ENCODE measurements at regions not wholly inside any gene's neighbourhood (a gene's known extent, or its start where the extent isn't known, plus 50 kb on each side); places are given as distances from the start of the nearest gene placed in this dataset.
"Not testable (repeated sequence)": the region's sequence is repeated elsewhere in the genome, so short reads cannot be mapped to it uniquely, and the experiment has no call there.

GRCh38 chr20:56781108-56781739, 152.1 kb downstream of the TFAP2C start:
- 53% methylated on average over 12 of the region's 12 CpGs for WGBS
- intact Hi-C loops (cut with DNase I): no loop called here
- DNase-seq (ENCODE audit: extremely low spot score): no peak
- peak overlapping the region in 1 of 4 donors; percentile 27 for H3K27ac ChIP-seq (replicated peaks in 1 of 4)
- H3K27me3 ChIP-seq: peaks cover 0 to 4% (median 0%) of the 10 kb centered on the region in 4 donors
- H3K36me3 ChIP-seq: no peaks in the 10 kb centered on the region
- peaks cover 0 to 14% (median 4%) of the 10 kb centered on the region in 4 donors for H3K4me1 ChIP-seq
- H3K9me3 ChIP-seq: no peaks in the 10 kb centered on the region
- no peak overlapping the region for H3K4me3 ChIP-seq
- TF ChIP-seq CTCF (IDR thresholded peaks at IDR 0.05) (no peak), POLR2A (IDR thresholded peaks at IDR 0.05; ENCODE audit: low read depth) (no peak), POLR2AphosphoS5 (IDR thresholded peaks at IDR 0.05) (no peak), EP300 (IDR thresholded peaks at IDR 0.05) (no peak)

DNA sequence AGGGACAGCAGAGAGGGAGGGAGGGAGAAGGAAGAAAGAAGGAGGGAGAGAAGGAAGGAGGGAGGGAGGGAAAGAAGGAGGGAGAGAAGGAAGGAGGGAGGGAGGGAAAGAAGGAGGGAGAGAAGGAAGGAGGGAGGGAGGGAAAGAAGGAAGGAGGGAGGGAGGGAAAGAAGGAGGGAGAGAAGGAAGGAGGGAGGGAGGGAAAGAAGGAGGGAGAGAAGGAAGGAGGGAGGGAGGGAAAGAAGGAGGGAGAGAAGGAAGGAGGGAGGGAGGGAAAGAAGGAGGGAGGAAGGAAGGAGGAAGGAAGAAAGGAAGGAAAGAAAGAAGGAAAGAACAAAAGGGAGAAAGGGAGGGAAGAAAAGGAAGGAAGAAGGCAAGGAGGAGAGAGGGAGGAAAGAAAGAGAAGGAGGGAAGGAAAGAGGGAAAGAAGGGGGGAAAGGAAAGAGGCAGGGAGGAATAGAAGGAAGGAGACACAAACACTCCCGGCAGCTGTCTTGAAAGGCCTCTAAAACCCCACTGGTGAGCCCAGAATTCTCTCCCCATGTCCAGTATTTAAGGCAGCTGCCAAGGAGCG, 153.0 kb downstream of the TFAP2C start:
- H3K4me3 ChIP-seq; intact Hi-C loops (cut with DNase I); H3K9me3 ChIP-seq; DNase-seq (ENCODE audit: extremely low spot score); H3K27me3 ChIP-seq; H3K36me3 ChIP-seq: not testable (repeated sequence)
- Histone ChIP-seq H3K4me1 (peaks cover 0 to 14% (median 5%) of the 10 kb centered on the region in 4 donors), H3K27ac (replicated peaks in 1 of 4) (peak overlapping the region; percentile 36 to 60 (median 54))
- 56% methylated on average over 2 of the region's 2 CpGs for WGBS

GRCh38 chr20:56782814-56783213, 153.7 kb downstream of the TFAP2C start:
- H3K36me3 ChIP-seq; H3K27me3 ChIP-seq; intact Hi-C loops (cut with DNase I); H3K9me3 ChIP-seq; DNase-seq (ENCODE audit: extremely low spot score); H3K4me3 ChIP-seq: not testable (repeated sequence)
- 71% methylated on average over 11 of the region's 11 CpGs for WGBS
- peak; percentile 7 to 16 for TF ChIP-seq POLR2AphosphoS5 (IDR thresholded peaks at IDR 0.05)
- H3K4me1 ChIP-seq: peaks cover 0 to 20% (median 10%) of the 10 kb centered on the region in 4 donors
- peak overlapping the region; percentile 36 to 60 (median 54) for H3K27ac ChIP-seq (replicated peaks in 1 of 4)

GRCh38 chr20:56783826-56784225, 154.7 kb downstream of the TFAP2C start:
- no peaks in the 10 kb centered on the region for H3K9me3 ChIP-seq
- peaks cover 0 to 26% (median 15%) of the 10 kb centered on the region in 4 donors for H3K4me1 ChIP-seq
- no peak overlapping the region for H3K4me3 ChIP-seq
- no peak for DNase-seq (ENCODE audit: extremely low spot score)
- no peaks in the 10 kb centered on the region for H3K36me3 ChIP-seq
- intact Hi-C loops (cut with DNase I): no loop called here
- TF ChIP-seq POLR2AphosphoS5 (IDR thresholded peaks at IDR 0.05) (no peak), EP300 (IDR thresholded peaks at IDR 0.05) (no peak), POLR2A (IDR thresholded peaks at IDR 0.05; ENCODE audit: low read depth) (no peak), CTCF (IDR thresholded peaks at IDR 0.05) (no peak)
- 57% methylated on average over 4 of the region's 4 CpGs for WGBS
- H3K27ac ChIP-seq (replicated peaks in 1 of 4): no peak overlapping the region
- peaks cover 0 to 4% (median 0%) of the 10 kb centered on the region in 4 donors for H3K27me3 ChIP-seq

DNA sequence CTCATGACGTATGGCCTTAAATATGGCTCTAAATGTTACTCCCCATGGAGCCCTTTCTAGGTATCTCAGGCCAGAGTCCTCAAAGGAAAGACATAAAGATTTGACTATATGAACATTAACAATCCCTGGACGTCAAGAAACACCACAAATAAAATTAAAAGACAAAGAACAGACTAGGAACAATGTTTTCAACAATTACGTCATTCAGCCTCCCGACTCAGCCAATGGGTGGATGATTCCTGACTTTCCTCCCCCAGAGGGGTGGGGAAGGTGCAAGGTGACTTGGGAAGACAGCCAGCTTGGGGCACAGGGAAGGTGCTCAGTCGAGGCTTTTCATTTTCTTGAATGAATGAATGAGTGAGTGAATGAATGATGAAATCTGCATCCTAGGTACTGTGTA, 157.4 kb downstream of the TFAP2C start:
- WGBS: 67% methylated on average over 5 of the region's 5 CpGs

More for the DNA sequence above, 157.4 kb downstream of the TFAP2C start:
- H3K4me3 ChIP-seq: no peak overlapping the region
- DNase-seq (ENCODE audit: extremely low spot score): no peak
- no peaks in the 10 kb centered on the region for H3K36me3 ChIP-seq
- intact Hi-C loops (cut with DNase I): no loop called here
- H3K27me3 ChIP-seq: no peaks in the 10 kb centered on the region
- TF ChIP-seq POLR2A (IDR thresholded peaks at IDR 0.05; ENCODE audit: low read depth): no peak
- no peak for TF ChIP-seq CTCF (IDR thresholded peaks at IDR 0.05)
- TF ChIP-seq POLR2AphosphoS5 (IDR thresholded peaks at IDR 0.05): no peak
- TF ChIP-seq EP300 (IDR thresholded peaks at IDR 0.05): no peak
- H3K27ac ChIP-seq (replicated peaks in 1 of 4): peak overlapping the region; percentile 17 to 65 (median 62)
- peaks cover 0 to 26% (median 15%) of the 10 kb centered on the region in 4 donors for H3K4me1 ChIP-seq
- no peaks in the 10 kb centered on the region for H3K9me3 ChIP-seq

Data from esophagus muscularis mucosa (tissue), 4 donors.